ENCODE measurements at regions not wholly inside any gene's neighbourhood (a gene's known extent, or its start where the extent isn't known, plus 50 kb on each side); places are given as distances from the start of the nearest gene placed in this dataset.

- no peak for DNase-seq (ENCODE audit: low read depth)
- no peak overlapping the region for H3K4me3 ChIP-seq (ENCODE audit: low read depth, low read length)
- TF ChIP-seq CTCF (conservative IDR thresholded peaks at IDR 0.05; ENCODE audit: low read depth, low read length) = no peak
These were observed 198.9 kb upstream of the SOX2 start for GRCh38 chr3:181512787-181513186.

- no peak for TF ChIP-seq CTCF (conservative IDR thresholded peaks at IDR 0.05; ENCODE audit: low read depth, low read length)
- no peak for DNase-seq (ENCODE audit: low read depth)
- no peak overlapping the region for H3K4me3 ChIP-seq (ENCODE audit: low read depth, low read length)
These were observed 201.2 kb upstream of the SOX2 start for GRCh38 chr3:181510500-181510899.

- H3K4me3 ChIP-seq (ENCODE audit: low read depth, low read length) = no peak overlapping the region
- TF ChIP-seq CTCF (conservative IDR thresholded peaks at IDR 0.05; ENCODE audit: low read depth, low read length) = no peak
- DNase-seq (ENCODE audit: low read depth) = no peak
These were observed 214.4 kb upstream of the SOX2 start for GRCh38 chr3:181497358-181497757.

GRCh38 chr3:181493423-181493822, 218.3 kb upstream of the SOX2 start:
- no peak for TF ChIP-seq CTCF (conservative IDR thresholded peaks at IDR 0.05; ENCODE audit: low read depth, low read length)
- H3K4me3 ChIP-seq (ENCODE audit: low read depth, low read length) = no peak overlapping the region
- no peak for DNase-seq (ENCODE audit: low read depth)

GRCh38 chr3:181488536-181488935, 223.2 kb upstream of the SOX2 start:
- no peak for TF ChIP-seq CTCF (conservative IDR thresholded peaks at IDR 0.05; ENCODE audit: low read depth, low read length)
- DNase-seq (ENCODE audit: low read depth) = no peak
- no peak overlapping the region for H3K4me3 ChIP-seq (ENCODE audit: low read depth, low read length)

- DNase-seq (ENCODE audit: low read depth) = no peak
- TF ChIP-seq CTCF (conservative IDR thresholded peaks at IDR 0.05; ENCODE audit: low read depth, low read length) = no peak
These were observed 224.3 kb upstream of the SOX2 start for GRCh38 chr3:181487236-181487978.

More at GRCh38 chr3:181487236-181487978, 224.3 kb upstream of the SOX2 start:
- H3K4me3 ChIP-seq (ENCODE audit: low read depth, low read length) = no peak overlapping the region
